Panc1 (cell line): ENCODE measurements at regions not wholly inside any gene's neighbourhood (a gene's known extent, or its start where the extent isn't known, plus 50 kb on each side); places are given as distances from the start of the nearest gene placed in this dataset.

Experiments used
- ATAC-seq: fragments of 200-7000 bp; cut with Tn5 transposase; 2 replicates; pipeline ENCODE4 v1.9.1; 2020; ENCODE audit warnings: mild to moderate bottlenecking, moderate library complexity
- BruUV-seq: library from RNA; stranded (reverse); fragments of 400-500 nt; replicated peaks from 2 replicates; lab custom pipeline; 2021; lab: Mats Ljungman, UMichigan
- CTCF ChIA-PET: fragments of 300-600 bp; sonication (Branson Sonifier 250); formaldehyde crosslinking; loops from one replicate; lab custom pipeline; 2022; ENCODE audit warnings: antibody characterized with exemption; lab: Charles Lee
- POLR2A ChIA-PET: fragments of 300-600 bp; sonication (Branson Sonifier 250); formaldehyde crosslinking; loops from one replicate; lab custom pipeline; 2022; ENCODE audit warnings: antibody characterized with exemption; lab: Charles Lee
- DNase-seq: peaks from one replicate; pipeline ENCODE4 v3.0.0-alpha.2; 2010; ENCODE audit warnings: low read depth, low spot score
- H3K27ac ChIP-seq: 2 replicates; pipeline ENCODE4 v1.5.1; 2011; ENCODE audit warnings: mild to moderate bottlenecking, low read length, inconsistent platforms
- H3K27me3 ChIP-seq: fragments of 200-500 bp; sonication (Bioruptor generic); 2 replicates; pipeline ENCODE4 v1.6.0; 2014; ENCODE audit warnings: low read length, inconsistent platforms; ENCODE audit not compliant: control insufficient read depth, insufficient read depth
- H3K36me3 ChIP-seq: fragments of 200-500 bp; sonication (Bioruptor generic); 2 replicates; pipeline ENCODE4 v1.5.1; 2014; ENCODE audit warnings: inconsistent platforms, mild to moderate bottlenecking, low read length, moderate library complexity; ENCODE audit not compliant: control insufficient read depth, insufficient read depth
- H3K4me1 ChIP-seq: 2 replicates; pipeline ENCODE4 v1.5.1; 2011; ENCODE audit warnings: inconsistent platforms, mild to moderate bottlenecking, low read length, moderate library complexity; ENCODE audit not compliant: control insufficient read depth, insufficient read depth
- H3K4me3 ChIP-seq, 2 experiments: 2 replicates each; pipeline ENCODE4 v1.5.1; 2011 to 2012; ENCODE audit warnings: low read depth in 2 of 2, low read length in 2 of 2, mild to moderate bottlenecking in 2 of 2, inconsistent platforms in 1 of 2, moderate library complexity in 1 of 2
- H3K9me3 ChIP-seq: fragments of 200-500 bp; sonication (Bioruptor generic); 2 replicates; pipeline ENCODE4 v1.5.1; 2014; ENCODE audit warnings: low read depth, mild to moderate bottlenecking, inconsistent platforms, low read length, moderate library complexity; ENCODE audit not compliant: control insufficient read depth, insufficient read depth
- CTCF ChIP-seq: fragments of 450-650 bp; IDR thresholded peaks from 2 replicates; pipeline ENCODE4 v1.5.1; 2017; ENCODE audit warnings: mild to moderate bottlenecking
- POLR2AphosphoS5 ChIP-seq: IDR thresholded peaks from 2 replicates; pipeline ENCODE4 v1.6.1; 2012; ENCODE audit warnings: mild to moderate bottlenecking, low read depth, low read length, moderate library complexity
- REST ChIP-seq, 2 experiments: IDR thresholded peaks; 2 replicates each; pipeline ENCODE4 v1.6.1; 2011 to 2012; ENCODE audit warnings: low read depth in 2 of 2, control low read depth in 1 of 2, low read length in 1 of 2, mild to moderate bottlenecking in 1 of 2, moderate library complexity in 1 of 2; ENCODE audit not compliant: insufficient read depth in 1 of 2
- SIN3A ChIP-seq: IDR thresholded peaks from 2 replicates; pipeline ENCODE4 v1.6.1; 2012; ENCODE audit warnings: low read depth, mild to moderate bottlenecking, low read length, moderate library complexity, borderline replicate concordance; ENCODE audit not compliant: insufficient read depth
- TCF7L2 ChIP-seq: IDR thresholded peaks from 2 replicates; pipeline ENCODE4 v1.6.1; 2011; ENCODE audit warnings: mild to moderate bottlenecking, low read depth, low read length, inconsistent platforms
- in situ Hi-C: cut with HindIII; loops from 2 replicates; pipeline ENCODE4 v1.10.0; 2016; ENCODE audit warnings: low sequenced_read_pairs, low pct_unique_long_range_greater_than_20kb
- intact Hi-C: fragments of 100-400 bp; cut with micrococcal nuclease; formaldehyde crosslinking; loops from one replicate; pipeline ENCODE4 v1.10.0; 2022; ENCODE audit not compliant: unreplicated experiment

- CTCF ChIA-PET: no interaction called here
- Histone ChIP-seq H3K4me3 (no peak overlapping the region), H3K27me3 (no peaks in the 10 kb centered on the region), H3K27ac (no peak overlapping the region), H3K4me1 (no peaks in the 10 kb centered on the region), H3K36me3 (no peaks in the 10 kb centered on the region), H3K9me3 (no peaks in the 10 kb centered on the region)
- ATAC-seq (no peak), DNase-seq (no peak)
- no TSS peak for BruUV-seq
- POLR2A ChIA-PET: no interaction called here
- in situ Hi-C loops (no loop called here), intact Hi-C loops (no loop called here)
- TF ChIP-seq SIN3A (no peak), REST (IDR thresholded peaks at IDR 0.05; ENCODE audit: insufficient read depth in 1 of 2, low read depth in 2 of 2, low read length in 1 of 2) (no peak), POLR2AphosphoS5 (no peak)
Observed at GRCh38 chr4:14387647-14388046, 614.6 kb upstream of the CPEB2 start.

GRCh38 chr4:14392378-14392777 lies 609.9 kb upstream of the CPEB2 start:
- ATAC-seq (no peak), DNase-seq (no peak)
- Histone ChIP-seq H3K27ac (no peak overlapping the region), H3K36me3 (no peaks in the 10 kb centered on the region), H3K27me3 (no peaks in the 10 kb centered on the region), H3K9me3 (no peaks in the 10 kb centered on the region), H3K4me1 (no peaks in the 10 kb centered on the region), H3K4me3 (no peak overlapping the region)
- ChIA-PET CTCF (no interaction called here), POLR2A (no interaction called here)
- in situ Hi-C loops (no loop called here), intact Hi-C loops (no loop called here)
- no peak for TF ChIP-seq TCF7L2
- no peak for TF ChIP-seq POLR2AphosphoS5
- TF ChIP-seq CTCF: no peak
- no peak for TF ChIP-seq REST (IDR thresholded peaks at IDR 0.05; ENCODE audit: insufficient read depth in 1 of 2, low read depth in 2 of 2, low read length in 1 of 2)
- no peak for TF ChIP-seq SIN3A
- BruUV-seq: no TSS peak
